Peyer's patch (tissue), 4 donors: ENCODE measurements at regions not wholly inside any gene's neighbourhood (a gene's known extent, or its start where the extent isn't known, plus 50 kb on each side); places are given as distances from the start of the nearest gene placed in this dataset.

Source experiments
- DNase-seq, 3 donors: peaks; one replicate each; pipeline ENCODE4 v3.0.0-alpha.2; 2017 to 2019
- H3K27ac ChIP-seq, 4 donors: fragments of 200-600 bp; sonication (generic); one replicate each; pipeline ENCODE4 v1.5.1; 2016 to 2019
- H3K27me3 ChIP-seq, 2 donors: fragments of 200-600 bp; sonication (generic); one replicate each; pipeline ENCODE4 v1.5.1; 2019
- H3K36me3 ChIP-seq, 3 donors: fragments of 200-600 bp; sonication (generic); one replicate each; pipeline ENCODE4 v1.5.1; 2016 to 2019
- H3K4me1 ChIP-seq, 4 donors: fragments of 200-600 bp; sonication (generic); one replicate each; pipeline ENCODE4 v1.5.1; 2016 to 2019
- H3K4me3 ChIP-seq, 4 donors: fragments of 200-600 bp; sonication (generic); 1 replicate in 3 of 4; 2 replicates in 1 of 4; pipeline ENCODE4 v1.5.1; 2016 to 2019; ENCODE audit warnings: mild to moderate bottlenecking in 1 of 4
- H3K9me3 ChIP-seq, 4 donors: fragments of 200-600 bp; sonication (generic); one replicate each; pipeline ENCODE4 v1.5.1; 2016 to 2019; ENCODE audit warnings: mild to moderate bottlenecking in 1 of 4
- CTCF ChIP-seq, 6 experiments: fragments of 450-650 bp in 4 of 6; fragments of 200-600 bp in 2 of 6; sonication (generic) in 1 of 6; IDR thresholded peaks; one replicate each; pipeline ENCODE4 v1.5.1; 2017 to 2019; ENCODE audit warnings: antibody characterized with exemption in 6 of 6, mild to moderate bottlenecking in 3 of 6, moderate library complexity in 1 of 6
- POLR2A ChIP-seq, 2 donors: fragments of 450-650 bp; IDR thresholded peaks; one replicate each; pipeline ENCODE4 v1.5.1; 2017; ENCODE audit warnings: antibody characterized with exemption in 2 of 2, mild to moderate bottlenecking in 2 of 2, moderate library complexity in 2 of 2

GRCh38 chr6:147903321-147903720 lies 394.8 kb downstream of the SAMD5 start:
- no peak overlapping the region for H3K4me3 ChIP-seq
- H3K27ac ChIP-seq = no peak overlapping the region
- no peaks in the 10 kb centered on the region for H3K27me3 ChIP-seq
- no peaks in the 10 kb centered on the region for H3K36me3 ChIP-seq
- H3K9me3 ChIP-seq = no peaks in the 10 kb centered on the region
- no peak for DNase-seq
- TF ChIP-seq CTCF (IDR thresholded peaks at IDR 0.05) = no peak
- no peak for TF ChIP-seq POLR2A (IDR thresholded peaks at IDR 0.05)
- no peaks in the 10 kb centered on the region for H3K4me1 ChIP-seq

GRCh38 chr6:147903931-147904330 lies 395.4 kb downstream of the SAMD5 start:
- no peaks in the 10 kb centered on the region for H3K36me3 ChIP-seq
- no peaks in the 10 kb centered on the region for H3K9me3 ChIP-seq
- no peak overlapping the region for H3K27ac ChIP-seq
- no peak overlapping the region for H3K4me3 ChIP-seq
- no peaks in the 10 kb centered on the region for H3K27me3 ChIP-seq
- H3K4me1 ChIP-seq = no peaks in the 10 kb centered on the region
- TF ChIP-seq CTCF (IDR thresholded peaks at IDR 0.05) (no peak), POLR2A (IDR thresholded peaks at IDR 0.05) (no peak)
- no peak for DNase-seq

GRCh38 chr6:147904416-147904815 lies 395.9 kb downstream of the SAMD5 start:
- H3K36me3 ChIP-seq = no peaks in the 10 kb centered on the region
- H3K27me3 ChIP-seq = no peaks in the 10 kb centered on the region
- H3K9me3 ChIP-seq = no peaks in the 10 kb centered on the region
- no peak for DNase-seq
- no peaks in the 10 kb centered on the region for H3K4me1 ChIP-seq
- H3K4me3 ChIP-seq = no peak overlapping the region
- no peak overlapping the region for H3K27ac ChIP-seq
- TF ChIP-seq POLR2A (IDR thresholded peaks at IDR 0.05) (no peak), CTCF (IDR thresholded peaks at IDR 0.05) (no peak)

- H3K4me3 ChIP-seq = no peak overlapping the region
- H3K4me1 ChIP-seq = no peaks in the 10 kb centered on the region
- H3K27ac ChIP-seq = no peak overlapping the region
- TF ChIP-seq POLR2A (IDR thresholded peaks at IDR 0.05) (no peak), CTCF (IDR thresholded peaks at IDR 0.05) (no peak)
- no peaks in the 10 kb centered on the region for H3K9me3 ChIP-seq
- H3K36me3 ChIP-seq = no peaks in the 10 kb centered on the region
- no peaks in the 10 kb centered on the region for H3K27me3 ChIP-seq
- DNase-seq = no peak
Measured at GRCh38 chr6:147905711-147906110, 397.2 kb downstream of the SAMD5 start.

GRCh38 chr6:147906361-147906760 lies 397.9 kb downstream of the SAMD5 start:
- no peak for DNase-seq
- Histone ChIP-seq H3K9me3 (no peaks in the 10 kb centered on the region), H3K27me3 (no peaks in the 10 kb centered on the region), H3K36me3 (no peaks in the 10 kb centered on the region), H3K27ac (no peak overlapping the region), H3K4me1 (no peaks in the 10 kb centered on the region), H3K4me3 (no peak overlapping the region)
- TF ChIP-seq POLR2A (IDR thresholded peaks at IDR 0.05) (no peak), CTCF (IDR thresholded peaks at IDR 0.05) (no peak)

GRCh38 chr6:147909640-147910039 lies 401.1 kb downstream of the SAMD5 start:
- Histone ChIP-seq H3K4me3 (no peak overlapping the region), H3K27ac (no peak overlapping the region), H3K36me3 (no peaks in the 10 kb centered on the region), H3K9me3 (no peaks in the 10 kb centered on the region), H3K4me1 (no peaks in the 10 kb centered on the region), H3K27me3 (no peaks in the 10 kb centered on the region)
- TF ChIP-seq POLR2A (IDR thresholded peaks at IDR 0.05) (no peak), CTCF (IDR thresholded peaks at IDR 0.05) (no peak)
- no peak for DNase-seq
